ENCODE measurements at regions not wholly inside any gene's neighbourhood (a gene's known extent, or its start where the extent isn't known, plus 50 kb on each side); places are given as distances from the start of the nearest gene placed in this dataset.

- intact Hi-C loops (cut with DNase I, micrococcal nuclease) = no loop called here
- H3K4me3 ChIP-seq (ENCODE audit: low read length) = no peak overlapping the region
- ChIA-PET CTCF (no interaction called here), POLR2A (no interaction called here)
- H3K27ac ChIP-seq (ENCODE audit: low read depth in 1 of 2, low read length in 2 of 2) = no peak overlapping the region
- Mint-ChIP-seq H3K4me3 (peak overlapping the region; percentile 1), H3K27ac (peak overlapping the region; percentile 3), H3K9me3 (peaks cover 8% of the 10 kb centered on the region), H3K4me1 (ENCODE audit: low read depth) (peaks cover 69% of the 10 kb centered on the region), H3K27me3 (no peaks in the 10 kb centered on the region), H3K36me3 (ENCODE audit: low read depth) (peaks cover 3% of the 10 kb centered on the region)
- H3K27me3 ChIP-seq (ENCODE audit: control insufficient read depth in 1 of 2, insufficient read depth in 2 of 2, low read length in 2 of 2) = no peaks in the 10 kb centered on the region
- H3K4me1 ChIP-seq (ENCODE audit: insufficient read depth, low read length) = peaks cover 5% of the 10 kb centered on the region
- no peak for TF ChIP-seq CTCF (IDR thresholded peaks at IDR 0.05)
- no peaks in the 10 kb centered on the region for H3K9me3 ChIP-seq (ENCODE audit: control insufficient read depth in 1 of 2, insufficient read depth in 1 of 2, low read length in 2 of 2)
- ATAC-seq (ENCODE audit: poor library complexity) (peak; percentile 46), DNase-seq (peak in 2 of 14 experiments; percentile 7 to 8)
- no peaks in the 10 kb centered on the region for H3K36me3 ChIP-seq (ENCODE audit: insufficient read depth, low read length)
Observed at GRCh38 chr7:25613912-25614311, 385.6 kb upstream of the NPVF start.

GRCh38 chr7:25614415-25614814, 386.1 kb upstream of the NPVF start:
- intact Hi-C loops (cut with DNase I, micrococcal nuclease) = no loop called here
- no peaks in the 10 kb centered on the region for H3K27me3 Mint-ChIP-seq
- H3K4me3 ChIP-seq (ENCODE audit: low read length) = no peak overlapping the region
- no peak for ATAC-seq (ENCODE audit: poor library complexity)
- H3K27ac Mint-ChIP-seq = peak overlapping the region; percentile 3
- H3K9me3 ChIP-seq (ENCODE audit: control insufficient read depth in 1 of 2, insufficient read depth in 1 of 2, low read length in 2 of 2) = no peaks in the 10 kb centered on the region
- DNase-seq = no peak
- CTCF ChIA-PET = no interaction called here
- peaks cover 8% of the 10 kb centered on the region for H3K9me3 Mint-ChIP-seq
- H3K4me1 ChIP-seq (ENCODE audit: insufficient read depth, low read length) = peaks cover 5% of the 10 kb centered on the region
- H3K4me3 Mint-ChIP-seq = no peak overlapping the region
- H3K36me3 ChIP-seq (ENCODE audit: insufficient read depth, low read length) = no peaks in the 10 kb centered on the region
- peaks cover 3% of the 10 kb centered on the region for H3K36me3 Mint-ChIP-seq (ENCODE audit: low read depth)
- peaks cover 74% of the 10 kb centered on the region for H3K4me1 Mint-ChIP-seq (ENCODE audit: low read depth)
- H3K27ac ChIP-seq (ENCODE audit: low read depth in 1 of 2, low read length in 2 of 2) = no peak overlapping the region
- no peak for TF ChIP-seq CTCF (IDR thresholded peaks at IDR 0.05)
- POLR2A ChIA-PET = no interaction called here
- H3K27me3 ChIP-seq (ENCODE audit: control insufficient read depth in 1 of 2, insufficient read depth in 2 of 2, low read length in 2 of 2) = no peaks in the 10 kb centered on the region

GRCh38 chr7:25615003-25615402, 386.7 kb upstream of the NPVF start:
- H3K27ac Mint-ChIP-seq = no peak overlapping the region
- peaks cover 80% of the 10 kb centered on the region for H3K4me1 Mint-ChIP-seq (ENCODE audit: low read depth)
- H3K27me3 Mint-ChIP-seq = no peaks in the 10 kb centered on the region
- Histone ChIP-seq H3K9me3 (ENCODE audit: control insufficient read depth in 1 of 2, insufficient read depth in 1 of 2, low read length in 2 of 2) (no peaks in the 10 kb centered on the region), H3K4me3 (ENCODE audit: low read length) (no peak overlapping the region), H3K27me3 (ENCODE audit: control insufficient read depth in 1 of 2, insufficient read depth in 2 of 2, low read length in 2 of 2) (no peaks in the 10 kb centered on the region), H3K27ac (ENCODE audit: low read depth in 1 of 2, low read length in 2 of 2) (no peak overlapping the region), H3K4me1 (ENCODE audit: insufficient read depth, low read length) (peaks cover 6% of the 10 kb centered on the region), H3K36me3 (ENCODE audit: insufficient read depth, low read length) (no peaks in the 10 kb centered on the region)
- peaks cover 3% of the 10 kb centered on the region for H3K36me3 Mint-ChIP-seq (ENCODE audit: low read depth)
- H3K9me3 Mint-ChIP-seq = peaks cover 7% of the 10 kb centered on the region
- POLR2A ChIA-PET = no interaction called here
- H3K4me3 Mint-ChIP-seq = no peak overlapping the region
- no peak for ATAC-seq (ENCODE audit: poor library complexity)
- TF ChIP-seq CTCF (IDR thresholded peaks at IDR 0.05) = no peak
- CTCF ChIA-PET = no interaction called here
- no peak for DNase-seq
- intact Hi-C loops (cut with DNase I, micrococcal nuclease) = no loop called here
